Endothelial cell (in vitro differentiated cells): ENCODE measurements at regions not wholly inside any gene's neighbourhood (a gene's known extent, or its start where the extent isn't known, plus 50 kb on each side); places are given as distances from the start of the nearest gene placed in this dataset.

Experiments used
- DNase-seq: peaks from one replicate; pipeline ENCODE4 v3.0.0; 2021; ENCODE audit warnings: low spot score
- H3K27ac Mint-ChIP-seq: one replicate; pipeline ENCODE4 v1.8.0; 2021; ENCODE audit warnings: mixed read lengths, inconsistent platforms; ENCODE audit not compliant: unreplicated experiment
- H3K27me3 Mint-ChIP-seq: one replicate; pipeline ENCODE4 v1.8.0; 2021; ENCODE audit warnings: mild to moderate bottlenecking, moderate library complexity, mixed read lengths, inconsistent platforms; ENCODE audit not compliant: unreplicated experiment
- H3K36me3 Mint-ChIP-seq: one replicate; pipeline ENCODE4 v1.8.0; 2021; ENCODE audit warnings: mild to moderate bottlenecking, low read depth, mixed read lengths, inconsistent platforms; ENCODE audit not compliant: unreplicated experiment
- H3K4me1 Mint-ChIP-seq: one replicate; pipeline ENCODE4 v1.8.0; 2021; ENCODE audit warnings: mild to moderate bottlenecking, mixed read lengths, inconsistent platforms; ENCODE audit not compliant: unreplicated experiment
- H3K4me3 Mint-ChIP-seq: one replicate; pipeline ENCODE4 v1.8.0; 2021; ENCODE audit warnings: mild to moderate bottlenecking, mixed read lengths, inconsistent platforms; ENCODE audit not compliant: unreplicated experiment
- H3K9me3 Mint-ChIP-seq: one replicate; pipeline ENCODE4 v1.8.0; 2021; ENCODE audit warnings: mixed read lengths, inconsistent platforms; ENCODE audit not compliant: unreplicated experiment
- CTCF ChIP-seq: fragments of 200-600 bp; sonication (generic); IDR thresholded peaks from one replicate; pipeline ENCODE4 v1.5.0; 2021; ENCODE audit warnings: antibody characterized with exemption; ENCODE audit not compliant: unreplicated experiment

- H3K27ac Mint-ChIP-seq: no peak overlapping the region
- no peaks in the 10 kb centered on the region for H3K36me3 Mint-ChIP-seq
- no peaks in the 10 kb centered on the region for H3K4me1 Mint-ChIP-seq
- TF ChIP-seq CTCF: no peak
- H3K4me3 Mint-ChIP-seq: no peak overlapping the region
- H3K9me3 Mint-ChIP-seq: no peaks in the 10 kb centered on the region
- peaks cover under 1% of the 10 kb centered on the region for H3K27me3 Mint-ChIP-seq
- DNase-seq: no peak
Measured at GRCh38 chr15:81511138-81511537, 137.1 kb upstream of the TMC3 start.

GRCh38 chr15:81507831-81508230, 133.8 kb upstream of the TMC3 start:
- Mint-ChIP-seq H3K27ac (no peak overlapping the region), H3K9me3 (no peaks in the 10 kb centered on the region), H3K4me3 (no peak overlapping the region), H3K4me1 (peaks cover 3% of the 10 kb centered on the region), H3K36me3 (no peaks in the 10 kb centered on the region), H3K27me3 (peaks cover 1% of the 10 kb centered on the region)
- no peak for TF ChIP-seq CTCF
- no peak for DNase-seq

GRCh38 chr15:81506936-81507335, 132.9 kb upstream of the TMC3 start:
- Mint-ChIP-seq H3K9me3 (no peaks in the 10 kb centered on the region), H3K4me1 (peaks cover 3% of the 10 kb centered on the region), H3K27me3 (peaks cover 1% of the 10 kb centered on the region), H3K4me3 (no peak overlapping the region), H3K27ac (no peak overlapping the region), H3K36me3 (no peaks in the 10 kb centered on the region)
- no peak for TF ChIP-seq CTCF
- no peak for DNase-seq

GRCh38 chr15:81506071-81506470, 132.1 kb upstream of the TMC3 start:
- no peak for DNase-seq
- no peak overlapping the region for H3K4me3 Mint-ChIP-seq
- TF ChIP-seq CTCF: no peak
- no peak overlapping the region for H3K27ac Mint-ChIP-seq
- no peaks in the 10 kb centered on the region for H3K36me3 Mint-ChIP-seq
- no peaks in the 10 kb centered on the region for H3K9me3 Mint-ChIP-seq
- peaks cover 3% of the 10 kb centered on the region for H3K4me1 Mint-ChIP-seq
- H3K27me3 Mint-ChIP-seq: peaks cover 1% of the 10 kb centered on the region

GRCh38 chr15:81504170-81504905, 130.3 kb upstream of the TMC3 start:
- no peak for DNase-seq
- no peak overlapping the region for H3K27ac Mint-ChIP-seq
- H3K4me1 Mint-ChIP-seq: peaks cover 3% of the 10 kb centered on the region
- no peaks in the 10 kb centered on the region for H3K36me3 Mint-ChIP-seq
- no peak overlapping the region for H3K4me3 Mint-ChIP-seq
- TF ChIP-seq CTCF: no peak
- no peaks in the 10 kb centered on the region for H3K9me3 Mint-ChIP-seq
- peaks cover 1% of the 10 kb centered on the region for H3K27me3 Mint-ChIP-seq
